K562 (cell line): ENCODE measurements at regions not wholly inside any gene's neighbourhood (a gene's known extent, or its start where the extent isn't known, plus 50 kb on each side); places are given as distances from the start of the nearest gene placed in this dataset.

Experiments
- EZH2 ChIP-seq: IDR thresholded peaks from 2 replicates; pipeline ENCODE4 v1.6.1; 2012; ENCODE audit warnings: low read depth, mild to moderate bottlenecking, inconsistent platforms, low read length, borderline replicate concordance
- TF ChIP-seq, protein P1 (sequence below): fragments of 250-450 bp; sonication (Bioruptor Pico); IDR thresholded peaks from 2 replicates; pipeline ENCODE4 v1.5.0; 2021; ENCODE audit warnings: mild to moderate bottlenecking, borderline replicate concordance

DNA sequence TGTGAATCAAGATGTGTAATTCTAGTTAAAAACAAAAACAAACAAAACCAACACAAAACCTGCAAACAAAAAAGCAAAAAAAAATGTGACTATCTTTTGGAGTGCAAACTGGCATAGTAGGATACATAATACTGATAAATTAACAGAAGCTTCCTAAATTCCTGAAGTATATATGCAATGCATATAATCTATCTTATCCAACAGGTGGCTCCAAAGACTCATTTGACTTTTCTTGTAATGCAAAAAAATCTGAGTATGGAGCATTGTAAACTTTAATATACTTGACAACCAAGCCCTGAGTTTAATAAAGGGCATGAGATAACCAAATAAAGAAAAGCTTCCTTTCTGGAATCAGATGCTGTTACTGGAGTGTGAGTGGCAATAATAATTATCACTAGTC is 1003.6 kb downstream of the FSCB start:
- TF ChIP-seq EZH2 = no peak
- TF ChIP-seq, protein P1, sequence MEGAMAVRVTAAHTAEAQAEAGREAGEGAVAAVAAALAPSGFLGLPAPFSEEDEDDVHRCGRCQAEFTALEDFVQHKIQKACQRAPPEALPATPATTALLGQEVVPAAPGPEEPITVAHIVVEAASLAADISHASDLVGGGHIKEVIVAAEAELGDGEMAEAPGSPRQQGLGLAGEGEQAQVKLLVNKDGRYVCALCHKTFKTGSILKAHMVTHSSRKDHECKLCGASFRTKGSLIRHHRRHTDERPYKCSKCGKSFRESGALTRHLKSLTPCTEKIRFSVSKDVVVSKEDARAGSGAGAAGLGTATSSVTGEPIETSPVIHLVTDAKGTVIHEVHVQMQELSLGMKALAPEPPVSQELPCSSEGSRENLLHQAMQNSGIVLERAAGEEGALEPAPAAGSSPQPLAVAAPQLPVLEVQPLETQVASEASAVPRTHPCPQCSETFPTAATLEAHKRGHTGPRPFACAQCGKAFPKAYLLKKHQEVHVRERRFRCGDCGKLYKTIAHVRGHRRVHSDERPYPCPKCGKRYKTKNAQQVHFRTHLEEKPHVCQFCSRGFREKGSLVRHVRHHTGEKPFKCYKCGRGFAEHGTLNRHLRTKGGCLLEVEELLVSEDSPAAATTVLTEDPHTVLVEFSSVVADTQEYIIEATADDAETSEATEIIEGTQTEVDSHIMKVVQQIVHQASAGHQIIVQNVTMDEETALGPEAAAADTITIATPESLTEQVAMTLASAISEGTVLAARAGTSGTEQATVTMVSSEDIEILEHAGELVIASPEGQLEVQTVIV (CRISPR knock-in tag) = no peak
